ENCODE measurements at regions not wholly inside any gene's neighbourhood (a gene's known extent, or its start where the extent isn't known, plus 50 kb on each side); places are given as distances from the start of the nearest gene placed in this dataset.

DNA sequence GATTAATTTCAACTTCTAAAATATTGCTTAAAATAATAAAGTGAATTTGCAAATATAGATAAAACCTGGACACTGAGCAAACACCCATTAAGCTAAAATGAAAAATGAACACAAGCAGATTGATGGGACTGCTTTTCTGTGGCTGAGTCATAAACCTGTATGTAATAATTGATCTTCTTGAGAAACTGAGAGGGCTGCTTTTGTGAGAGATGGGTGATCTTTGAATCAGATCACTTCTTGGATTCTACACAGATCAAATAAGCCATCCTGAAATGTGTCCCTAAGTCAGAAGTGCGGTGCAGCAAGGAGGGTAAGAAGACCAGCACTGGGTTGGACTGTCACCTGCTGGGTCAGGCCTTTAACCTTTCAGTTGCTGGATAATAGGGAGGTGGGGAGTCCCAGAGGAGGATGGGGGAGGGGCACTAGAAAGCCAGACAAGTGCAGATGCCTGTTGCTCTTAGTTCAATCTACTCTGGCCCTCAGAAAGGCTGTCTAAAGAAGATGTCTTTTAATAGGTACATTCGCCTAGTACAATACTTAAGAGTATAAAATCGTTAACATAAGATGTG, 178.2 kb upstream of the NAMPT start:
- Histone ChIP-seq H3K36me3 (replicated peaks in 1 of 2; ENCODE audit: control insufficient read depth in 1 of 2, insufficient read depth in 2 of 2, low read length in 2 of 2) (no peaks in the 10 kb centered on the region), H2AFZ (ENCODE audit: insufficient read depth, low read depth, low read length, poor library complexity, severe bottlenecking) (no peak overlapping the region), H3K27me3 (ENCODE audit: control insufficient read depth in 2 of 2, insufficient read depth in 2 of 2, low read length in 2 of 2) (no peaks in the 10 kb centered on the region), H3K4me3 (replicated peaks in 1 of 3; ENCODE audit: low read depth in 2 of 3, low read length in 3 of 3) (no peak overlapping the region), H3K4me1 (ENCODE audit: control insufficient read depth in 1 of 2, insufficient read depth in 2 of 2, low read length in 2 of 2) (no peaks in the 10 kb centered on the region), H3K27ac (ENCODE audit: low read depth in 1 of 2, low read length in 2 of 2) (no peak overlapping the region), H3K79me2 (ENCODE audit: insufficient read depth, low read length) (no peaks in the 10 kb centered on the region), H3K9me3 (replicated peaks in 1 of 2; ENCODE audit: control insufficient read depth in 1 of 2, insufficient read depth in 1 of 2, low read length in 2 of 2) (no peaks in the 10 kb centered on the region), H4K20me1 (ENCODE audit: insufficient read depth, low read length) (no peaks in the 10 kb centered on the region), H3K4me2 (replicated peaks; ENCODE audit: extremely low read depth, low read length, poor library complexity, severe bottlenecking) (no peak overlapping the region), H3K9ac (ENCODE audit: insufficient read depth, low read length, poor library complexity, severe bottlenecking) (no peak overlapping the region)
- no peaks in the 10 kb centered on the region for H3K27me3 Mint-ChIP-seq (ENCODE audit: low read depth in 3 of 3)
- TF ChIP-seq, protein P1, sequence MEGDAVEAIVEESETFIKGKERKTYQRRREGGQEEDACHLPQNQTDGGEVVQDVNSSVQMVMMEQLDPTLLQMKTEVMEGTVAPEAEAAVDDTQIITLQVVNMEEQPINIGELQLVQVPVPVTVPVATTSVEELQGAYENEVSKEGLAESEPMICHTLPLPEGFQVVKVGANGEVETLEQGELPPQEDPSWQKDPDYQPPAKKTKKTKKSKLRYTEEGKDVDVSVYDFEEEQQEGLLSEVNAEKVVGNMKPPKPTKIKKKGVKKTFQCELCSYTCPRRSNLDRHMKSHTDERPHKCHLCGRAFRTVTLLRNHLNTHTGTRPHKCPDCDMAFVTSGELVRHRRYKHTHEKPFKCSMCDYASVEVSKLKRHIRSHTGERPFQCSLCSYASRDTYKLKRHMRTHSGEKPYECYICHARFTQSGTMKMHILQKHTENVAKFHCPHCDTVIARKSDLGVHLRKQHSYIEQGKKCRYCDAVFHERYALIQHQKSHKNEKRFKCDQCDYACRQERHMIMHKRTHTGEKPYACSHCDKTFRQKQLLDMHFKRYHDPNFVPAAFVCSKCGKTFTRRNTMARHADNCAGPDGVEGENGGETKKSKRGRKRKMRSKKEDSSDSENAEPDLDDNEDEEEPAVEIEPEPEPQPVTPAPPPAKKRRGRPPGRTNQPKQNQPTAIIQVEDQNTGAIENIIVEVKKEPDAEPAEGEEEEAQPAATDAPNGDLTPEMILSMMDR (IDR thresholded peaks at IDR 0.05): no peak
- no peak overlapping the region for H3K4me3 Mint-ChIP-seq
- DNase-seq: peak in 1 of 3 donors; percentile 15
- H3K9me3 Mint-ChIP-seq: peaks cover 0 to 6% (median 2%) of the 10 kb centered on the region in 7 donors
- no peaks in the 10 kb centered on the region for H3K36me3 Mint-ChIP-seq
- intact Hi-C loops (cut with micrococcal nuclease): loop anchor here (5.0 kb wide), 5 partner anchors 36 to 286 kb away; no protein-coding TSS in a partner anchor
- WGBS (ENCODE audit: insufficient coverage): no CpG with 5 or more reads among the region's 3 CpGs
- H3K4me1 Mint-ChIP-seq: peaks cover 6% of the 10 kb centered on the region
- H3K27ac Mint-ChIP-seq: peak overlapping the region in 3 of 7 donors; percentile 15 to 31 (median 26)

DNA sequence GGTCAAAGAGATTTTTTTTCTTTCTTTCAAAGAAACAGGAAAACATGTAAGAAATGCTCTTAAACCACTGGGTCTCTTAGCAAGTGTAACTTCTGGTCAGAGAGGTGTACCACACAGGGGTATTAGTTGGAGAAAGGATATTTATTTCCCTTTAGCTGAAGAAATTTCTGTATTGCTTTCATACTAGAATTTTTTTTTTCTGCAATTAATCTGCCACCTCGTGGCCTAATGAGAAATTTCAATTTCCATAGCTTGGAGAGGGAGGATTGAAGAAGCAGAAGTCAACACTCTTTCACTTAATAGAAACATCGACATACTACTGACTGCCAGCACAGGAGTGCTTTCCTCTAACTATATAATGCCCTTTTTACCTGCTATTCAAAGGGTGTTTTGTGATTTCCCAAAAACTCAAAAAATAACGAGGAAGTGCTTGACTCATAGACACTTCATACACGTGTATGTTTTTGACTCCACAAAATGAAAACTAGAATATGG, 177.6 kb upstream of the NAMPT start:
- H3K9ac ChIP-seq (ENCODE audit: insufficient read depth, low read length, poor library complexity, severe bottlenecking): no peak overlapping the region
- Mint-ChIP-seq H3K27ac (peak overlapping the region in 2 of 7 donors; percentile 13 to 53), H3K36me3 (no peaks in the 10 kb centered on the region), H3K4me3 (no peak overlapping the region), H3K27me3 (ENCODE audit: low read depth in 3 of 3) (no peaks in the 10 kb centered on the region), H3K9me3 (peaks cover 1 to 6% (median 3%) of the 10 kb centered on the region in 7 donors), H3K4me1 (peaks cover 6% of the 10 kb centered on the region)
- no peaks in the 10 kb centered on the region for H3K4me1 ChIP-seq (ENCODE audit: control insufficient read depth in 1 of 2, insufficient read depth in 2 of 2, low read length in 2 of 2)
- H3K4me3 ChIP-seq (replicated peaks in 1 of 3; ENCODE audit: low read depth in 2 of 3, low read length in 3 of 3): no peak overlapping the region
- intact Hi-C loops (cut with micrococcal nuclease): loop anchor here (5.0 kb wide), 5 partner anchors 35 to 285 kb away; no protein-coding TSS in a partner anchor
- peak; percentile 53 to 70 (median 58) for DNase-seq
- H2AFZ ChIP-seq (ENCODE audit: insufficient read depth, low read depth, low read length, poor library complexity, severe bottlenecking): no peak overlapping the region
- WGBS (ENCODE audit: insufficient coverage): no CpG with 5 or more reads among the region's 4 CpGs
- peaks cover 3 to 6% of the 10 kb centered on the region in 2 donors for H3K9me3 ChIP-seq (replicated peaks in 1 of 2; ENCODE audit: control insufficient read depth in 1 of 2, insufficient read depth in 1 of 2, low read length in 2 of 2)
- no peaks in the 10 kb centered on the region for H4K20me1 ChIP-seq (ENCODE audit: insufficient read depth, low read length)
- H3K27me3 ChIP-seq (ENCODE audit: control insufficient read depth in 2 of 2, insufficient read depth in 2 of 2, low read length in 2 of 2): no peaks in the 10 kb centered on the region
- no peak overlapping the region for H3K27ac ChIP-seq (ENCODE audit: low read depth in 1 of 2, low read length in 2 of 2)
- TF ChIP-seq, protein P1 (IDR thresholded peaks at IDR 0.05): peak; percentile 73
- no peaks in the 10 kb centered on the region for H3K79me2 ChIP-seq (ENCODE audit: insufficient read depth, low read length)
- no peaks in the 10 kb centered on the region for H3K36me3 ChIP-seq (replicated peaks in 1 of 2; ENCODE audit: control insufficient read depth in 1 of 2, insufficient read depth in 2 of 2, low read length in 2 of 2)
- peak overlapping the region; percentile 17 for H3K4me2 ChIP-seq (replicated peaks; ENCODE audit: extremely low read depth, low read length, poor library complexity, severe bottlenecking)
